Vagina (tissue), 2 donors: ENCODE measurements at regions not wholly inside any gene's neighbourhood (a gene's known extent, or its start where the extent isn't known, plus 50 kb on each side); places are given as distances from the start of the nearest gene placed in this dataset.

Experiments used
- POLR2AphosphoS5 ChIP-seq, 2 donors: sonication (generic); formaldehyde crosslinking; IDR thresholded peaks; one replicate each; pipeline ENCODE4 v1.9.0; 2017; ENCODE audit warnings: antibody characterized with exemption in 2 of 2, mild to moderate bottlenecking in 2 of 2, low read depth in 1 of 2; ENCODE audit not compliant: insufficient read depth in 1 of 2
- TF ChIP-seq, protein P1 (sequence below), 3 experiments: fragments of 450-650 bp in 2 of 3; fragments of 200-600 bp in 1 of 3; sonication (generic) in 1 of 3; IDR thresholded peaks; one replicate each; pipeline ENCODE4 v1.5.1; 2017 to 2019; ENCODE audit warnings: antibody characterized with exemption in 3 of 3, mild to moderate bottlenecking in 2 of 3, moderate library complexity in 2 of 3

GRCh38 chr3:115208066-115208750, 61.1 kb upstream of the ZBTB20 start:
- TF ChIP-seq, protein P1, sequence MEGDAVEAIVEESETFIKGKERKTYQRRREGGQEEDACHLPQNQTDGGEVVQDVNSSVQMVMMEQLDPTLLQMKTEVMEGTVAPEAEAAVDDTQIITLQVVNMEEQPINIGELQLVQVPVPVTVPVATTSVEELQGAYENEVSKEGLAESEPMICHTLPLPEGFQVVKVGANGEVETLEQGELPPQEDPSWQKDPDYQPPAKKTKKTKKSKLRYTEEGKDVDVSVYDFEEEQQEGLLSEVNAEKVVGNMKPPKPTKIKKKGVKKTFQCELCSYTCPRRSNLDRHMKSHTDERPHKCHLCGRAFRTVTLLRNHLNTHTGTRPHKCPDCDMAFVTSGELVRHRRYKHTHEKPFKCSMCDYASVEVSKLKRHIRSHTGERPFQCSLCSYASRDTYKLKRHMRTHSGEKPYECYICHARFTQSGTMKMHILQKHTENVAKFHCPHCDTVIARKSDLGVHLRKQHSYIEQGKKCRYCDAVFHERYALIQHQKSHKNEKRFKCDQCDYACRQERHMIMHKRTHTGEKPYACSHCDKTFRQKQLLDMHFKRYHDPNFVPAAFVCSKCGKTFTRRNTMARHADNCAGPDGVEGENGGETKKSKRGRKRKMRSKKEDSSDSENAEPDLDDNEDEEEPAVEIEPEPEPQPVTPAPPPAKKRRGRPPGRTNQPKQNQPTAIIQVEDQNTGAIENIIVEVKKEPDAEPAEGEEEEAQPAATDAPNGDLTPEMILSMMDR (IDR thresholded peaks at IDR 0.05), result no peak
- TF ChIP-seq POLR2AphosphoS5 (IDR thresholded peaks at IDR 0.05; ENCODE audit: insufficient read depth in 1 of 2, low read depth in 1 of 2), result no peak
